ENCODE measurements at regions not wholly inside any gene's neighbourhood (a gene's known extent, or its start where the extent isn't known, plus 50 kb on each side); places are given as distances from the start of the nearest gene placed in this dataset.

DNA sequence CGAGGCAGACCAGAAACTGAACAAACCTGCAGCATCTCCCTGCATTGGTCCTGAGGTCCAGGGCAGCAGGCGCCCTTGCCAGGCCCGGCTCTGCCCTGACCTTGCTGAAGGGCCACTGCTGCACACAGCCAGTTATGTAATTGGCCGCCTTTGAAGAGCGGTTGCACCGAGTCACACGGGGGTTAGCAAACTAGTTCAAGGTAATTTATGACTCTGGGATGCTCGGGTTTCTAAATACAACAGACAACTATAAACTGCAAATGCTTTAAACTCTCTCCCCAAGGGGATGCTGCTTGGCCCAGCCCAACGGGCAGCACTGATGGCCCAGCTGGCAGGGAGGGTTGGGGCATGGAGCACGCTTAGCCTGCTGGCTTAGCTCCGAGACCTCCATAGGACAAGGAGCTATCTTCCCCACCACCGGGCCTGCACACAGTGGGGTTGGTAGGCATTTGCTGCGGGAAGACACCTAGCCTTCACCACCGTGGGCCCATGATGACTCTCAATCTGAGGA lies 60.3 kb upstream of the IQSEC1 start:
- no peak for FAIRE-seq
- H3K27me3 ChIP-seq (ENCODE audit: control insufficient read depth, insufficient read depth, low read length), result no peaks in the 10 kb centered on the region
- H3K36me3 ChIP-seq (ENCODE audit: control insufficient read depth, insufficient read depth, low read length), result no peaks in the 10 kb centered on the region
- no peak for TF ChIP-seq CTCF (IDR thresholded peaks at IDR 0.05; ENCODE audit: insufficient read depth, low read length, severe bottlenecking)
- no peak for DNase-seq (ENCODE audit: low read depth)
- H3K4me3 ChIP-seq (ENCODE audit: low read depth, low read length), result no peak overlapping the region

- Histone ChIP-seq H3K4me3 (ENCODE audit: low read depth, low read length) (no peak overlapping the region), H3K27me3 (ENCODE audit: control insufficient read depth, insufficient read depth, low read length) (no peaks in the 10 kb centered on the region), H3K36me3 (ENCODE audit: control insufficient read depth, insufficient read depth, low read length) (no peaks in the 10 kb centered on the region)
- FAIRE-seq, result no peak
- TF ChIP-seq CTCF (IDR thresholded peaks at IDR 0.05; ENCODE audit: insufficient read depth, low read length, severe bottlenecking), result no peak
- DNase-seq (ENCODE audit: low read depth), result no peak
Measured at GRCh38 chr3:13132731-13133410, 59.6 kb upstream of the IQSEC1 start.

GRCh38 chr3:13132281-13132680 lies 59.1 kb upstream of the IQSEC1 start:
- Histone ChIP-seq H3K4me3 (ENCODE audit: low read depth, low read length) (no peak overlapping the region), H3K27me3 (ENCODE audit: control insufficient read depth, insufficient read depth, low read length) (no peaks in the 10 kb centered on the region), H3K36me3 (ENCODE audit: control insufficient read depth, insufficient read depth, low read length) (no peaks in the 10 kb centered on the region)
- DNase-seq (ENCODE audit: low read depth) (no peak), FAIRE-seq (no peak)
- TF ChIP-seq CTCF (IDR thresholded peaks at IDR 0.05; ENCODE audit: insufficient read depth, low read length, severe bottlenecking), result no peak

DNA sequence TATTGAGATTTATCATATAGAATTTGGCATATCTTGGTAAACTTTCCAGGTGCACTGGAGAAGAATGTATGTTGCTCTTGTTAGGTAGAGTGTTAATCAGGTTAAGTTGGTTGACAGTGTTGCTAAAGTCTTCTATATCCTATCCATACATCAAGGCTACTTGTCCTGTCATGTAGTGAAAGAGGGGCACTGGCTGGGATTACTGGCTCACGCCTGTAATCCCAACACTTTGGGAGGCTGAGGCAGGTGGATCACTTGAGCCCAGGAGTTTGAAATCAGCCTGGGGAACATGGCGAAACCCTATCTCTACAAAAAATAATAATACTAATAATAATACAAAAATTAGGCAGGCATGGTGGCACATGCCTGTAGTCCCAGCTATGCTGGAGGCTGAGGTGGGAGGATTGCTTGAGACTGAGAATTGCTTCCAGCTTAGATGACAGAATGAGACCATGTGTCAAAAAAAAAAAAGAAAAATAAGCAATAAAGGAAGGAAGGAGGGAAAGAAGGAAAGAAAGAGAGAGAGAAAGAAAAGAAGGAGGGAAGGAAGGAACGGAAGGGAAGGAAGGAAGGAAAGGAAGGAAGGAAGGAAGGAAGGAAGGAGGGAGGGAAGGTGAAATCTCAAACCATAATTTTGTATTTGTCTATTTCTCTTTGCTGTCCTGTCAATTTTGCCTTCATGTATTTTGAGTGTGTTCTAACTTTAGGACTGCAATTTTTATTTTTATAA lies 57.4 kb upstream of the IQSEC1 start:
- H3K36me3 ChIP-seq (ENCODE audit: control insufficient read depth, insufficient read depth, low read length), result no peaks in the 10 kb centered on the region
- DNase-seq (ENCODE audit: low read depth), result no peak
- H3K27me3 ChIP-seq (ENCODE audit: control insufficient read depth, insufficient read depth, low read length), result no peaks in the 10 kb centered on the region
- H3K4me3 ChIP-seq (ENCODE audit: low read depth, low read length), result no peak overlapping the region
- no peak for TF ChIP-seq CTCF (IDR thresholded peaks at IDR 0.05; ENCODE audit: insufficient read depth, low read length, severe bottlenecking)
- FAIRE-seq, result no peak

GRCh38 chr3:13125092-13126015 lies 52.1 kb upstream of the IQSEC1 start:
- peaks cover 2% of the 10 kb centered on the region for H3K27me3 ChIP-seq (ENCODE audit: control insufficient read depth, insufficient read depth, low read length)
- no peak for TF ChIP-seq CTCF (IDR thresholded peaks at IDR 0.05; ENCODE audit: insufficient read depth, low read length, severe bottlenecking)
- FAIRE-seq (no peak), DNase-seq (ENCODE audit: low read depth) (no peak)
- no peaks in the 10 kb centered on the region for H3K36me3 ChIP-seq (ENCODE audit: control insufficient read depth, insufficient read depth, low read length)
- no peak overlapping the region for H3K4me3 ChIP-seq (ENCODE audit: low read depth, low read length)
